ENCODE measurements at regions not wholly inside any gene's neighbourhood (a gene's known extent, or its start where the extent isn't known, plus 50 kb on each side); places are given as distances from the start of the nearest gene placed in this dataset.

DNA sequence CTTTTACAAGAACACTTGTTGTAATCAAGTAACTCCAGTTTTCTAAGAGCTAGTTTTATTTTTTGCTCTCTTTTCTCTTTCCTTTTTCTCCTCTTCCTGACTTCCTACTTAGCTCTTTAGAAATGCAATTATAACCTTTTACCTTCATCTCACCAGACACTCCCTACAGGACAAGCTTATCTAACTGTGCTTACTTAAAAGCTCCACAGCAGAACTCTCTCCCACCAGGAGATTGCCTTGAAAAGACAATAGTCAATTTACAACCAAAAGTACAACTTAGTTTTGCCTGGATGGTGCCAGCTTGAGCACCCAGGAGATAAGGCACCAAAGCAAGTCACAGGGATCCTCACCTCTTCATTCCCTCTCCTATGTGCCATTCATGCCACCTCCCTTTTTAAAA lies 573.8 kb upstream of the LMCD1 start:
- no peak for DNase-seq
- CTCF ChIA-PET: no interaction called here
- Mint-ChIP-seq H3K27ac (no peak overlapping the region), H3K27me3 (no peaks in the 10 kb centered on the region), H3K36me3 (no peaks in the 10 kb centered on the region), H3K4me1 (peaks cover 6% of the 10 kb centered on the region), H3K4me3 (no peak overlapping the region), H3K9me3 (no peaks in the 10 kb centered on the region)

GRCh38 chr3:7929319-7929889 lies 572.2 kb upstream of the LMCD1 start:
- Mint-ChIP-seq H3K36me3 (no peaks in the 10 kb centered on the region), H3K9me3 (peaks cover 5% of the 10 kb centered on the region), H3K27ac (no peak overlapping the region), H3K4me3 (no peak overlapping the region), H3K27me3 (no peaks in the 10 kb centered on the region), H3K4me1 (no peaks in the 10 kb centered on the region)
- CTCF ChIA-PET: no interaction called here
- no peak for DNase-seq

- Mint-ChIP-seq H3K36me3 (no peaks in the 10 kb centered on the region), H3K4me3 (no peak overlapping the region), H3K4me1 (no peaks in the 10 kb centered on the region), H3K9me3 (peaks cover 15% of the 10 kb centered on the region), H3K27ac (no peak overlapping the region), H3K27me3 (no peaks in the 10 kb centered on the region)
- DNase-seq: no peak
- CTCF ChIA-PET: no interaction called here
These were observed 567.3 kb upstream of the LMCD1 start for GRCh38 chr3:7934362-7934761.

GRCh38 chr3:7947930-7948329 lies 553.7 kb upstream of the LMCD1 start:
- no peaks in the 10 kb centered on the region for H3K27me3 Mint-ChIP-seq
- H3K9me3 Mint-ChIP-seq: peaks cover 3% of the 10 kb centered on the region
- no peaks in the 10 kb centered on the region for H3K36me3 Mint-ChIP-seq
- H3K27ac Mint-ChIP-seq: no peak overlapping the region
- CTCF ChIA-PET: no interaction called here
- no peak overlapping the region for H3K4me3 Mint-ChIP-seq
- DNase-seq: no peak
- H3K4me1 Mint-ChIP-seq: no peaks in the 10 kb centered on the region

DNA sequence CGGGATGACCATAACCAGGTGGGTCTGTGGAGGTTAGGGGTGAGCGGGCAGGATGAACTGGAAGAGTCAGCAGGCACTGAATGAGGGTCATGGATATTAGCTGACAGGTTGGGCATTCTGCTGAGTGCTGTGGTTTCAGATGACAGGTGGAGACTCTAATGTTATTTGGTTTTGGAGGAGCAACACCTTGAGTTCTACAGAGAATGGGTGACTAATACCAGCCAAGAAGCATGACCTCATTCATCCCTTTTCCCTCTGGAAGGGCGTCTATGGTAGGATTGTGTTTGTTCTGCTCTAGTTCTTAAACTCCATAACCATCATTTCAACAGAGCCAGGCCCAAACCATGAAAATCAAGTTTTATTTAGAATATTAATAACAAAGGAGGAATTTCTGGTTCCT lies 550.7 kb upstream of the LMCD1 start:
- H3K4me1 Mint-ChIP-seq: no peaks in the 10 kb centered on the region
- no peak overlapping the region for H3K27ac Mint-ChIP-seq
- peaks cover 3% of the 10 kb centered on the region for H3K9me3 Mint-ChIP-seq
- CTCF ChIA-PET: no interaction called here
- H3K27me3 Mint-ChIP-seq: no peaks in the 10 kb centered on the region
- no peaks in the 10 kb centered on the region for H3K36me3 Mint-ChIP-seq
- H3K4me3 Mint-ChIP-seq: no peak overlapping the region
- DNase-seq: no peak

- Mint-ChIP-seq H3K27me3 (no peaks in the 10 kb centered on the region), H3K4me1 (no peaks in the 10 kb centered on the region)
These were observed 548.1 kb upstream of the LMCD1 start for GRCh38 chr3:7953449-7954014.

DNA sequence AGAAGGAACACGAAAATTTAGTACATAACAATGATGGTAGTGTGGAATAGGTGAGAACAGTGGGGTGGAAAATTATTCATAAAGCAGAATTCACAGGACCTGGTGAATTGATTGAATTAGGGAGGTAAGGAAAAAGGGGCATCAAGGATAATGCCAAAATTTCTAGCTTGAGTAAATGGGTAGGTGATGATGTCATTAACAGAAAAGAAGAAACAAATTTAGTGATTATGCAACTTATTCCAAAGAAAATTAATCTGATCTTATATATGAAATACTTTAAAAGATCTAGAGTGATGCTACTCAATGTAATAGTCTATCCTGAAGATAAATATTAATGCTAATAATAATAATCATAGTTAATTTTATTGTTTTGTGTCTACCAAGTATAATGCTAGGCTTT lies 544.6 kb upstream of the LMCD1 start:
- Mint-ChIP-seq H3K27ac (no peak overlapping the region), H3K27me3 (no peaks in the 10 kb centered on the region), H3K9me3 (no peaks in the 10 kb centered on the region), H3K4me1 (no peaks in the 10 kb centered on the region), H3K4me3 (no peak overlapping the region), H3K36me3 (no peaks in the 10 kb centered on the region)
- CTCF ChIA-PET: no interaction called here
- no peak for DNase-seq

More at GRCh38 chr3:7953449-7954014, 548.1 kb upstream of the LMCD1 start:
- Mint-ChIP-seq H3K36me3 (no peaks in the 10 kb centered on the region), H3K9me3 (no peaks in the 10 kb centered on the region), H3K4me3 (no peak overlapping the region), H3K27ac (no peak overlapping the region)
- CTCF ChIA-PET: no interaction called here
- no peak for DNase-seq

- no peak for DNase-seq
- H3K4me1 Mint-ChIP-seq: no peaks in the 10 kb centered on the region
- no peak overlapping the region for H3K4me3 Mint-ChIP-seq
- H3K9me3 Mint-ChIP-seq: no peaks in the 10 kb centered on the region
- H3K36me3 Mint-ChIP-seq: no peaks in the 10 kb centered on the region
- H3K27me3 Mint-ChIP-seq: no peaks in the 10 kb centered on the region
- CTCF ChIA-PET: no interaction called here
- H3K27ac Mint-ChIP-seq: no peak overlapping the region
These were observed 542.5 kb upstream of the LMCD1 start for GRCh38 chr3:7959094-7959493.

GRCh38 chr3:7960601-7961000 lies 541.0 kb upstream of the LMCD1 start:
- Mint-ChIP-seq H3K36me3 (no peaks in the 10 kb centered on the region), H3K27ac (no peak overlapping the region), H3K4me1 (no peaks in the 10 kb centered on the region), H3K9me3 (no peaks in the 10 kb centered on the region), H3K27me3 (no peaks in the 10 kb centered on the region), H3K4me3 (no peak overlapping the region)
- DNase-seq: no peak
- CTCF ChIA-PET: no interaction called here

GRCh38 chr3:7962301-7962700 lies 539.3 kb upstream of the LMCD1 start:
- DNase-seq: no peak
- Mint-ChIP-seq H3K36me3 (no peaks in the 10 kb centered on the region), H3K9me3 (no peaks in the 10 kb centered on the region), H3K4me1 (no peaks in the 10 kb centered on the region), H3K4me3 (no peak overlapping the region), H3K27ac (no peak overlapping the region), H3K27me3 (no peaks in the 10 kb centered on the region)
- CTCF ChIA-PET: no interaction called here

DNA sequence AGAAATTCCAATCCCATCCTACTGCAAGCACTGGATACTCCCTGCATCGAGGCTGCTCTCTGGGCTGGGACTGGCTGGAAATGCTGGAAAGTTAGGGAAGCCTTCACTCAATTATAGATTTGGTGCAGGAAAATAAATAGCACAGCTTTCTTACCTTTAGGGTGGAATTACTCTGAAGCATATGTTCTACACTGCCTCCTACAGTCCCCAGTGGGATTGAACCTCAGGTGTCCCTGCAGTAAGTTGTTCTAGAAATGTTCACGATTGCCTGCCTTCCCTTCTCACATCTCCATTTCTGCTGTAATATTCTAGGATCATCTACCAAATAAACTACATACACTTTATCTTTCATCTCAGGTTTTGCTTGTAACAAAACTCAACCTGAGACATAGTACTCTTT lies 536.7 kb upstream of the LMCD1 start:
- Mint-ChIP-seq H3K27ac (no peak overlapping the region), H3K9me3 (no peaks in the 10 kb centered on the region), H3K36me3 (no peaks in the 10 kb centered on the region), H3K4me1 (no peaks in the 10 kb centered on the region), H3K27me3 (no peaks in the 10 kb centered on the region), H3K4me3 (no peak overlapping the region)
- CTCF ChIA-PET: no interaction called here
- DNase-seq: no peak

- H3K4me3 Mint-ChIP-seq: no peak overlapping the region
- H3K9me3 Mint-ChIP-seq: no peaks in the 10 kb centered on the region
- H3K27me3 Mint-ChIP-seq: no peaks in the 10 kb centered on the region
- DNase-seq: no peak
- no peak overlapping the region for H3K27ac Mint-ChIP-seq
- H3K36me3 Mint-ChIP-seq: no peaks in the 10 kb centered on the region
- H3K4me1 Mint-ChIP-seq: no peaks in the 10 kb centered on the region
- CTCF ChIA-PET: no interaction called here
These were observed 528.6 kb upstream of the LMCD1 start for GRCh38 chr3:7973006-7973405.

DNA sequence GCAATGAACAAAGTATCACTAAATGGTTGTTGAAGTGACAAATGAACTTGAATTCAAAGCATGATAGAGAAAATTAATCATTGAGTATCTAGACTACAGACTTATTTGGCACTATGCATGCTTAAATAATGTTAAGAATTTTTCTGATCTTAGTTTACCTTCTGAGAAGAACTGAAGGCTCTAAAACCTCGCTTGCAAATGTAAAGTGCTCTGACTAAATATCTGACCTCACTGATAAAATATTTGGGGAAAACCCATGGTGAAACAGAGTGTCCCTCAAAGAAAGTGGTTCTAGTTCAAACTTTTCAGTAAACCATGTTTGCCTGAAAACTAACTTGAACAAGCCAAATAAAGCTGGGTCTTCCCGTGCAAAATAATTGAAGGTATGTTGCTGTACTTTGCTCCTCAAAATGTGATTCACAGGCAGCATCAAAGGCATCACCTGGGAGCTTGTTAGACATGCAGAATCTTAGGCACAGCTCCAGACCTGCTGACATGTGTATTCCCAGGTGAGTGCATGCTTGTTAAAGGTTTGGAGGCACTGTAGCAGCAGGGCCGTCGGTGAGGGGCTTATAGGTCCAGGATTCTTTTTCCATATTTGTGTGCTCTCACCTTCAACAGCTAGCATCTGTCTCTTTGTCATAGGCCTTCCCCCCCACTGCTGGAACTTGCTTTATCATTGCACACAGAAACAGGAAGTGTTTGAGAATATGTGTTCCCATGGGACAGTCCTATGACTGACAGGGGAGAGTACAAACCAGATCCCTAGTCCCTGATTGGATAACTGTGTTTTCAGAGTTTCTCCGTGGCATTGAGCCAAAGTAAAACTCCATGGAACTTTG lies 524.2 kb upstream of the LMCD1 start:
- no peak overlapping the region for H3K27ac Mint-ChIP-seq

DNA sequence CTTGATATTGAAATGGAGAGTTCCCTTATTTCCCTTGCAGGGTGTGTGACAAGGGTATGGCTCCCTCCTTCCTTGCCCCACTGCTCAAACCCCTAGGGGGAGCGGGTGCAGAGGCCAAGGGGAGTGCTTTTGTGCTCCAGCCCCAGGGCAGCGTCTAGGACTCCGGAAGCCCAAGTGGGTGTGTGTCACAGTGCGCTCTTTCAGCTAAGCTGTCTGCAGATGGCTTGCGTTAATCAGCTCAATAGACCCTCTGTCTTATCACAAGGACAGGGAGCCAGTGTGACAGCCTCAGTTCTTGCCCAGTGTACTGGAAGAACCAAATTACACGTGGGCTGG lies 523.6 kb upstream of the LMCD1 start:
- DNase-seq: no peak
- H3K36me3 Mint-ChIP-seq: no peaks in the 10 kb centered on the region
- CTCF ChIA-PET: no interaction called here
- H3K27ac Mint-ChIP-seq: no peak overlapping the region
- no peaks in the 10 kb centered on the region for H3K9me3 Mint-ChIP-seq
- no peaks in the 10 kb centered on the region for H3K4me1 Mint-ChIP-seq
- no peaks in the 10 kb centered on the region for H3K27me3 Mint-ChIP-seq
- H3K4me3 Mint-ChIP-seq: no peak overlapping the region

More for the DNA sequence above, 524.2 kb upstream of the LMCD1 start:
- Mint-ChIP-seq H3K4me1 (no peaks in the 10 kb centered on the region), H3K36me3 (no peaks in the 10 kb centered on the region), H3K4me3 (no peak overlapping the region), H3K27me3 (no peaks in the 10 kb centered on the region), H3K9me3 (no peaks in the 10 kb centered on the region)
- CTCF ChIA-PET: no interaction called here
- DNase-seq: no peak

DNA sequence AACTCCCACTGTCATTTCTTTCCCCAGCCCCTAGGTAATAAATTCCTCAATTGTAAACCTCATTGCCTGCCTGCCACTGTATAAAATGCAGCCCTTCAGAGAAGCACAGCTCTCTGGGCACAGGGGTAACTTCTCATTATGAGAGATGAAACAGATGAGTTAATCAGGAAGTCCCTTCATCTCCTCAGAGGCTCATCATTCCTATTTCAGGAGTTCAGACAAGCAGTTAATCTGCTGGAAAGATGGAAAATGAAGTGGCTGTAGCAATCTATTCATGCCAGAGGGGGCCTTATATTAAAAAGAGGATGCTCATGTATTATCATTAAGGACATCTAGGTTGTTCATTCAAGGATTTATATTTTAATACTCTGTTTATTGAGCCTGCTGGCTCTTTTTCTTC lies 519.5 kb upstream of the LMCD1 start:
- Mint-ChIP-seq H3K4me3 (no peak overlapping the region), H3K36me3 (no peaks in the 10 kb centered on the region), H3K27me3 (no peaks in the 10 kb centered on the region), H3K27ac (no peak overlapping the region), H3K4me1 (no peaks in the 10 kb centered on the region), H3K9me3 (no peaks in the 10 kb centered on the region)
- no peak for DNase-seq
- CTCF ChIA-PET: no interaction called here

All from activated naive CD4-positive, alpha-beta T cell treated with anti-CD3 and anti-CD28 coated beads, Interleukin-2, amount 10 ng/mL, durations not matched to agents 7 days and 5 days (primary cell).